Activated naive CD8-positive, alpha-beta T cell treated with anti-CD3 and anti-CD28 coated beads, Interleukin-2, amount 10 ng/mL, durations not matched to agents 7 days and 5 days (primary cell): ENCODE measurements at regions not wholly inside any gene's neighbourhood (a gene's known extent, or its start where the extent isn't known, plus 50 kb on each side); places are given as distances from the start of the nearest gene placed in this dataset.

Source experiments
- ATAC-seq: fragments of 150-1000 bp; cut with Tn5 transposase; one replicate; pipeline ENCODE4 v1.10.0; 2021; ENCODE audit warnings: low read depth, moderate library complexity
- POLR2A ChIA-PET: fragments of 350-600 bp; sonication (Branson Sonifier 250); formaldehyde crosslinking; loops from one replicate; lab custom pipeline; 2021; ENCODE audit warnings: antibody characterized with exemption; lab: Charles Lee
- DNase-seq: peaks from one replicate; pipeline ENCODE4 v3.0.0; 2021
- H3K27ac Mint-ChIP-seq: one replicate; pipeline ENCODE4 v1.8.0; 2022; ENCODE audit warnings: mild to moderate bottlenecking, mixed read lengths
- H3K27me3 Mint-ChIP-seq: one replicate; pipeline ENCODE4 v1.8.0; 2022; ENCODE audit warnings: mild to moderate bottlenecking, moderate library complexity, mixed read lengths
- H3K36me3 Mint-ChIP-seq: one replicate; pipeline ENCODE4 v1.8.0; 2021; ENCODE audit warnings: mild to moderate bottlenecking, mixed read lengths
- H3K4me1 Mint-ChIP-seq: one replicate; pipeline ENCODE4 v1.8.0; 2021; ENCODE audit warnings: mixed read lengths
- H3K4me3 Mint-ChIP-seq: one replicate; pipeline ENCODE4 v1.8.0; 2022; ENCODE audit warnings: mild to moderate bottlenecking, moderate library complexity, mixed read lengths
- H3K9me3 Mint-ChIP-seq: one replicate; pipeline ENCODE4 v1.8.0; 2021; ENCODE audit warnings: mixed read lengths

DNA sequence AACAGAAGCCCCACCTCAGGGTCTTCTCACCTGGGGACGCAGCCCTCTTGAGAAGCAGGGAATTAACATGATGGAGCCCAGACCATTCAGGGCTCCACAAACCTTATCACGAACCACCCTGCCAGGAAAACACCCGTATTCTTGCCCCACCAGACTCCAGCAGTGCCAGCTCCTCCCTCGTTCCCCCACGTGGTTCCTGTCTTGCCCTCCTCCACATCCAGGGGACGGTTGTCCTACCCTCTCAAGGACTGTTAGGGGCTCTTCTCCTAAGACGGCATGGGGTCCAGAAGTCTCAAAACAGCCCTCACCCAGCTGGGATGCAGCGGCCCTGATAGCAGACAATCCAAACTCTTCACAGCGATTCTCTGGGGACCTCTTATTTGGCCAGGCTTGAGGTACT is 372.2 kb upstream of the HS6ST1 start:
- no peak overlapping the region for H3K4me3 Mint-ChIP-seq
- POLR2A ChIA-PET: no interaction called here
- DNase-seq (no peak), ATAC-seq (no peak)
- no peaks in the 10 kb centered on the region for H3K9me3 Mint-ChIP-seq
- H3K36me3 Mint-ChIP-seq: no peaks in the 10 kb centered on the region
- no peak overlapping the region for H3K27ac Mint-ChIP-seq
- peaks cover 9% of the 10 kb centered on the region for H3K27me3 Mint-ChIP-seq
- H3K4me1 Mint-ChIP-seq: peaks cover 17% of the 10 kb centered on the region

DNA sequence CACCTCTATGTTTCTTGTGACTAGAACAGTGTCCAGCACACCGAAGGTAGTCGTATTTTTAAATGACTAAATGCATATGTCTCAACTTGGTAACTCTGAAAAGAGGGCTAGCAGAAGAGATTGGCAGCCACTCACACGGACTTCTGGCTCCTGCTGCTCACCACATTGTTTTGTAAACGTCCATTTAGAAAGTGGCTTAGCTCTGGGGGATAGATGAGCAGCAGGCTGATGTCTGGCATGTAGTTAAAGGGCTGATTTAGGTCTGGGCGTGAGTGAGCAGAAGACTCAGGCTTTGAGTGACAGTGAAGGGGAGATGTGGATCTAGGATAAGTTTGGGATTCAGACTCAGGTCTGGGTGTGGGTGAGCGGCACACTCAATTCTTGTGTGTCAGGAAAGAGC is 372.9 kb upstream of the HS6ST1 start:
- peaks cover 13% of the 10 kb centered on the region for H3K4me1 Mint-ChIP-seq
- no peaks in the 10 kb centered on the region for H3K9me3 Mint-ChIP-seq
- peaks cover 15% of the 10 kb centered on the region for H3K27me3 Mint-ChIP-seq
- POLR2A ChIA-PET: no interaction called here
- ATAC-seq: no peak
- DNase-seq: no peak
- no peak overlapping the region for H3K4me3 Mint-ChIP-seq
- no peak overlapping the region for H3K27ac Mint-ChIP-seq
- no peaks in the 10 kb centered on the region for H3K36me3 Mint-ChIP-seq

DNA sequence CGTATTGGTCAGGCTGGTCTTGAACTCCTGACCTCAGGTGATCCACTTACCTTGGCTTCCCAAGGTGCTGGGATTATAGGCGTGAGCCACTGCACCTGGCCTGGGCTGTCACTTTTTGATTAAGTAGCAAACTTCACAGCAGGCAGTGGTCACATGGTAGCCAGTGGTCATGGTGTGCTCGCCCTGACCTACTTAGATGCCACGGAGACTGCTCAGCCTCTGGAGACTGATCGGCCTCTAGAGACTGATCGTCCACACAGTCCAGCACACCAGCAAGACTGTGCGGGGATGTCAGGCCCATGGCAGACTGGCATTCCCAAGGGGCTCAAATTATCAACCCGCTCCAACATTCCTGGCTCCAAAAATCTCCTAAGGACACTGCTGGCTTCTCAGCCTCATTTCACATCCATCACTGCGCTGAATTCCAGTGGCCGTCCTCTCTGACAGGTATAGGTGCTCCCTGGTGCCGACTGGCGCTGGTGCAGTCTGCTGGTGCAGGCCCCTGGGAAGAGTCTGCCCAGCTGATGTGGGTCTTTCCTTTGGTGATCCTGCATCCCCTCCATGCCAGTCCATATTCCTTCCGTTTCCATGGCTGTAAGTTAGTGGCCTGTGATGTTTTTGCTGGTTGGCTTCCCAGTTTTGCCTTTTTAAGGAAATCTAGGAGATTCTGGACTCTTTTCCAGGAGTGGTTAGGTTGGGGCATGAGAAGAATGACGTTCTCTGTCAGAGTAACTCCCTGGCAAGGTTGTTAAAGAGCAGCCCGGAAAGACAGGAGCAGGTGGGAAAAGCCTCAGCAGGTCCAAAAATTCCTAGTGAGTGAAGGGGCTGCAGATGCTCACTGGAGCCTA is 374.5 kb upstream of the HS6ST1 start:
- Mint-ChIP-seq H3K27me3 (peaks cover 22% of the 10 kb centered on the region), H3K4me3 (no peak overlapping the region), H3K9me3 (no peaks in the 10 kb centered on the region), H3K36me3 (no peaks in the 10 kb centered on the region), H3K27ac (no peak overlapping the region), H3K4me1 (peaks cover 7% of the 10 kb centered on the region)
- no peak for DNase-seq
- ATAC-seq: no peak
- POLR2A ChIA-PET: no interaction called here

DNA sequence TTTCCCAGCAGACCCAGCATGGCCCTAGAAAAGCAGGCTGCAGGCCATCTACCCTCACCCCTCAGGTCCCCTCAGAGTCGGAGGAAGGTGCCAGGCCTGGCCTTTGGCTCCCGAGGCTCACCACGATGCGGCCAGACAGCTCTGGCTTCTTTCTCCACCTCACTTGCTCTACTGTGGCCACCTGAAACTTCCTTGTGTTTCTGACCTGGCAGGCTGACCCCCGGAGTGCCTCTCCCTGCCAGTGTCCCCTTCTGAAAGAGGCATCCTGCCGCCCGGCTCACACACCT is 375.0 kb upstream of the HS6ST1 start:
- DNase-seq (no peak), ATAC-seq (no peak)
- POLR2A ChIA-PET: no interaction called here
- Mint-ChIP-seq H3K9me3 (no peaks in the 10 kb centered on the region), H3K36me3 (no peaks in the 10 kb centered on the region), H3K4me1 (peaks cover 7% of the 10 kb centered on the region), H3K27me3 (peaks cover 27% of the 10 kb centered on the region), H3K27ac (no peak overlapping the region), H3K4me3 (no peak overlapping the region)

DNA sequence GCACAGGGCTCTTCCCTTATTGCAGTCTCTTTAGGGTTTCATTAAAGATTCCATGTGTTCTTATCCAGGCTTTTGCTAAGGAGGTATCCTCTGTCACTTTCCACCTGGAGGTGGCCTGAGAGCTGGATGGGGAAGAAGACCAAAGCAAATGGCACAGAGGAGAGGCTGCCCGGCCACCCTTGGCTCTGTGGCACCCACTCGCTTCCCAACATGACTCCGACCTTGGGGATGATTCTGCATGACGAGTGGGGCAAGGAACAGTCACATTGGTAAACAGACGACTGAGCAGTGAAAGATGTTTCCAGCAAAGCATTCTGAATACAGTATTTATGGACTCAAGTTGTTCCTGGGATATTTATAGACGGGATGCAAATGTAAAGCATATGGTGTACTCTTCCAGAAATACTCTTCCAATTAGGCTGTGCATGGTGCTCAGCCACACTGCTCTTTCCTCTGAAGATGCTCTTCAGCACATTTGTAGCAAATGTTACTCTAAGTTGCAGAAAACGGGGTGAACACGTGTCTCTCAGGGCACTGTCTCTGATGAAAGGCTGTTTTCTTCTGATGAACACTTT is 377.1 kb upstream of the HS6ST1 start:
- H3K9me3 Mint-ChIP-seq: no peaks in the 10 kb centered on the region
- DNase-seq: no peak
- H3K4me1 Mint-ChIP-seq: no peaks in the 10 kb centered on the region
- POLR2A ChIA-PET: no interaction called here
- no peaks in the 10 kb centered on the region for H3K36me3 Mint-ChIP-seq
- H3K27me3 Mint-ChIP-seq: peaks cover 40% of the 10 kb centered on the region
- ATAC-seq: no peak
- H3K4me3 Mint-ChIP-seq: no peak overlapping the region
- no peak overlapping the region for H3K27ac Mint-ChIP-seq

DNA sequence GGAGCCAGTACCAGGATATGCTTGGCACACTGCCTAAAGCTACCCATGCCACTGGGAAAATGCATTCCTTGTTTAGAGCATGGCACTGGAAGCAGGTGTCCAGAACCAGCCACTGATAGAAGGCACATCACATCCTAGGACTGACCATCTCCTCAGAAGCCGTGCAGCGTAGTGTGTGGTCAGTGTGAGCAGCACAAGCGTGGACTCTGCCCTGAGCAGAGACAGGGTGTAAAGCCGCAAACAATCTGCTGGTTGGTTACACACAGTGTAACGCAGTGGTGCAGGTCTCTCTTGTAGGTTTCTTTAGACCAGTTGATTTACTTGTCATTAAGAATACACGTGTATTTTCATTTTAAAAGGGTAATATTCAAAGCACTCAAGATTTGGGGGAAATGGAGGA is 377.8 kb upstream of the HS6ST1 start:
- no peak overlapping the region for H3K4me3 Mint-ChIP-seq
- no peak for DNase-seq
- no peak for ATAC-seq
- no peaks in the 10 kb centered on the region for H3K9me3 Mint-ChIP-seq
- POLR2A ChIA-PET: no interaction called here
- peaks cover 40% of the 10 kb centered on the region for H3K27me3 Mint-ChIP-seq
- no peak overlapping the region for H3K27ac Mint-ChIP-seq
- no peaks in the 10 kb centered on the region for H3K4me1 Mint-ChIP-seq
- no peaks in the 10 kb centered on the region for H3K36me3 Mint-ChIP-seq

DNA sequence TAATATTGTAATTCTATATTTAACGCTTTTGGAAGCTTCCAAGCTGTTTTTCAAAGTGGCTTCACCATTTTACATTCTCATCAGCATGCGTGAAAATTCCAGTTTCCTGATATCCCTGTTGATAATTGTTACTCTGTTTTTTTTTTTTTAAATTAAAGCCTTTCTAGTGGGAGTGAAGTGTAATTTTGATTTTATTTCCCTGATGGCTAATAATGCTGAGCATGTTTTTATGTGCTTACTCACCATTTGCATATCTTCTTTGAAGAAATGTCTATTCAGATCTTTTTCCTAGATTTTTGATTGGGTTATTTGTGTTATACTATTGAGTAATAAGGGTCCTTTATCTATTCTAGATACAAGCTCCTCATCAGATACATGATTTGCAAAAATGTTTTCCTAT is 382.8 kb upstream of the HS6ST1 start:
- H3K4me3 Mint-ChIP-seq: no peak overlapping the region
- H3K36me3 Mint-ChIP-seq: no peaks in the 10 kb centered on the region
- H3K27ac Mint-ChIP-seq: no peak overlapping the region
- ATAC-seq (no peak), DNase-seq (no peak)
- H3K9me3 Mint-ChIP-seq: peaks cover 4% of the 10 kb centered on the region
- H3K27me3 Mint-ChIP-seq: peaks cover 54% of the 10 kb centered on the region
- no peaks in the 10 kb centered on the region for H3K4me1 Mint-ChIP-seq
- POLR2A ChIA-PET: no interaction called here

DNA sequence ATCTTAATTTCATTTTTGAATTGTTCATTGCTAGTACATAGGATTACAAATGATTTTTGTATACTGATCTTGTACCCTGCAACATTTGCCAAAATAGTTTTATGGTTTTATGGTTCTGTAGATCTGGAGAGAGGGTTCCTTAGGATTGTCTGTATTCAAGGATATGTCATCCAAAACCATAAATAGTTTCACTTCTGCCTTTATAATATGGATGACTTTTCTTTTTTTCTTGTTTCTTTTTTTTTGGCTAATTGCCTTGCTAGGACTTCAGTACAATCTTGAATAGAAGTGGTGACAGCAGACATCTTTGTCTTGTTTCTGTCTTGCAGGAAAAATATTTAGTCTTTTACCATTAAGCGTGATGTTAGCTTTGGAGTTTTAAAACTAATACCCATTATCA is 383.9 kb upstream of the HS6ST1 start:
- POLR2A ChIA-PET: no interaction called here
- Mint-ChIP-seq H3K36me3 (no peaks in the 10 kb centered on the region), H3K9me3 (peaks cover 7% of the 10 kb centered on the region), H3K4me3 (no peak overlapping the region), H3K4me1 (no peaks in the 10 kb centered on the region), H3K27ac (no peak overlapping the region), H3K27me3 (peaks cover 52% of the 10 kb centered on the region)
- DNase-seq (no peak), ATAC-seq (no peak)

DNA sequence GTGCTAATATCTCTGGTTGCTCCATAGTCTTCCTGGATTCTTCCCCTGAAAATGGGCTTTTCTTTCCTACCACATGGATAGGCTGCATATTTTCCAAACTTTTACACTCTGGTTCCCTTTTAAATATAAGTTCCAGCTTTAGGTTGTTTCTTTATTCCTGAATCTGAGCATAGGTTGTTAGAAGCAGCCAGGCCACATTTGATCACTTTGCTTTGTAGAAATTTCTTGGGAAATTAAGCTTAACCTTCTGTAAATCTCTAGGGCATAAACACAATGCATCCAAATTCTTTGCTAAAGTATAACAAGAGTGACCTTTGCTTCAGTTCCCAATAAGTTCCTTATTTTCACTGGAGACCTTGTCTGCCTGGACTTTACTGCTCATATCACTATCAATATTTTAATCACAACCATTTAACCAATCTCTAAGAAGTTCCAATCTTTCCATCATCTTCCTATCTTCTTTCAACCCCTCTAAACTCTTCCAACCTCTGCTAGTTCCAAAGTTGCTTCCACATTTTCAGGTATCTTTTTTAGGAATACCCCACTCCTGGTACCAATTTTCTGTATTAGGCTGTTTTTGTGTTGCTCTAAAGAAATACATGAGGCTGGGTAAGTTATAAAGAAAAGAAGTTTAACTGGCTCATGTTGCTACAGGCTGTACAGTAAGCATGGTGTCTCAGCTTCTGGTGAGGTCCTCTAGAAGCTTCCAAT is 389.6 kb upstream of the HS6ST1 start:
- H3K4me3 Mint-ChIP-seq: no peak overlapping the region
- peaks cover 2% of the 10 kb centered on the region for H3K36me3 Mint-ChIP-seq
- peaks cover 18% of the 10 kb centered on the region for H3K9me3 Mint-ChIP-seq
- POLR2A ChIA-PET: no interaction called here
- H3K27me3 Mint-ChIP-seq: peaks cover 32% of the 10 kb centered on the region
- no peak overlapping the region for H3K27ac Mint-ChIP-seq
- H3K4me1 Mint-ChIP-seq: no peaks in the 10 kb centered on the region
- DNase-seq (no peak), ATAC-seq (no peak)

DNA sequence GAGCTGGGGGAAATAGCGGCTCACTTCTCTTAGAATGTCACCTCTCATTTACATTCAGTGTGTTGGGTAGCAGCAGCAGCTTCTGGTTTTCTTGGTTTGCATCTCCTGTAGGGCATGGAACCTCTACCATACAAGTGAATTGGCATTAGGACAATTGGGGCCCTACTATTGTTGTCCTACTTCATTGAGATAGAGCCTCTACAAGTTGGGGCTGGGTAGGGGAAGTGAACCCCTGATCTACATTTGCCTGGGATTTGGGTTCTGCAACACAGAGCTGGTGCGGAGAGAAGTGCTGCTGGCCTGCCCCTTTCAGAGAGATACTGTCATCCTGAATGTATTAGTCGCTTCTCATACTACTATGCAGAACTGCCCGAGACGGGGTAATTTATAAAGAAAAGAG is 391.6 kb upstream of the HS6ST1 start:
- H3K4me1 Mint-ChIP-seq: no peaks in the 10 kb centered on the region
- peaks cover 14% of the 10 kb centered on the region for H3K9me3 Mint-ChIP-seq
- ATAC-seq (no peak), DNase-seq (no peak)
- H3K4me3 Mint-ChIP-seq: no peak overlapping the region
- POLR2A ChIA-PET: no interaction called here
- peaks cover 31% of the 10 kb centered on the region for H3K27me3 Mint-ChIP-seq
- H3K36me3 Mint-ChIP-seq: peaks cover 2% of the 10 kb centered on the region
- H3K27ac Mint-ChIP-seq: no peak overlapping the region

DNA sequence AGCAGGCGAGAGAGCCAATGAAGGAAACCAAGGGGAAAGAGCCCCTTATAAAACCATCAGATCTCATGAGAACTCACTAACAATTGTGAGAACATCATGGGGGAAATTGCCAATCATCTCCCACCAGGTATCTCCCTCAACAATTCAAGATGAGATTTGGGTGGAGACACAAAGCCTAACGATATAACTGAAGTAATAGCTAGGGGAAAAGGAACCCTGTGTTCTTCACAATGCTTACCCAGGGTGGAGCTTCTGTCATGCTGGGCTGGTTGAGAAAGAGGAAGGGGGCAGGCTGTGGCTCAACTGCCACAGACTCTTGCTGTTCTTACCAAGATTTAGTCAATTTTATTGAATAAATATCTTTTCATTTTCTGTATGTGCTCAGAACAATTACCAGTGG is 392.1 kb upstream of the HS6ST1 start:
- H3K4me1 Mint-ChIP-seq: no peaks in the 10 kb centered on the region
- H3K9me3 Mint-ChIP-seq: peaks cover 14% of the 10 kb centered on the region
- no peak overlapping the region for H3K27ac Mint-ChIP-seq
- peaks cover 2% of the 10 kb centered on the region for H3K36me3 Mint-ChIP-seq
- ATAC-seq (no peak), DNase-seq (no peak)
- H3K4me3 Mint-ChIP-seq: no peak overlapping the region
- peaks cover 35% of the 10 kb centered on the region for H3K27me3 Mint-ChIP-seq
- POLR2A ChIA-PET: no interaction called here

DNA sequence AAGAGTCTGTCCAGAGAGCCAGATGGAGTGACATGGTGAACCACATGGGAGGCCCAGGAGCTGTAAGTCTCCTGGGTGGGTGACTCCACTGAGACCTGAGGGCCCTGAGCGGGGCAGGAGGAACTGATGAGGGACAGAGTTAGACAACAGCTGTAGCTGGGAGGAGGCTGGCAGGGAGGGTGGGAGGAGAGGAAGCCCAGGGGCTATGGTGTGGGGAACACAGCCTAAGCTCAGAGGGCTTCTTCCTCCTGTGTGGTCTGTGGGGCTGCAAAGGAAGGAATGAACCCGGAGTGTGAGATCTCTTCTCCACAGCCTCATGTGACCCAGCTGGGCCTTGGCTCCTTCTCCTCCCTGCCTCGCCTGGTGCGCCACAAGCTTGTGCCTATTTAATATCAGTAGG is 395.6 kb upstream of the HS6ST1 start:
- ATAC-seq (no peak), DNase-seq (no peak)
- Mint-ChIP-seq H3K9me3 (peaks cover 2% of the 10 kb centered on the region), H3K36me3 (no peaks in the 10 kb centered on the region), H3K27me3 (peaks cover 46% of the 10 kb centered on the region), H3K4me1 (no peaks in the 10 kb centered on the region), H3K27ac (no peak overlapping the region), H3K4me3 (no peak overlapping the region)
- POLR2A ChIA-PET: no interaction called here

DNA sequence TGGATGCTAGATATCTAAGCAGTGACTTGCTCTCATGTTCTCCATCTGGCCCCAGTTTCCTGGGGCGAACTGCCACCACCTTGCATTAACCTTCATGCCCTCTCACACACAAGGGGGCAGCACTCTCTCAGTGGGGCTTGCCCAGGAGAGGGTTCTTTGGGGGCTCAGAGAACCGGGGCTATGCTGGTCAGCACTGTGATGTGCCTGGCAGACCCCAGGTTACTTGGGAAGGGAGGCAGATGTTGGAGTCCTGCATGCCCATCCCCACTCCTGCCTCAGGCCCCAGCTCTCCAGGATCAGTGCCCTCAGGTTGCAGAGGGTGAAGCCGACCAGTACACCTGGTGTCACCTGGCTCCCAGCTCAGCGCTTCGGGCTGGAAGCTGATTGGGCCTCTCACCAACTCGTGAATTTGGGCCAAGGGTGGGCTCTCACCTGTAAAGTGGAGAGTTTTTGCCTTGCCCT is 396.2 kb upstream of the HS6ST1 start:
- DNase-seq (no peak), ATAC-seq (no peak)
- Mint-ChIP-seq H3K4me1 (no peaks in the 10 kb centered on the region), H3K36me3 (no peaks in the 10 kb centered on the region), H3K9me3 (no peaks in the 10 kb centered on the region), H3K4me3 (no peak overlapping the region), H3K27ac (no peak overlapping the region), H3K27me3 (peaks cover 48% of the 10 kb centered on the region)
- POLR2A ChIA-PET: no interaction called here

DNA sequence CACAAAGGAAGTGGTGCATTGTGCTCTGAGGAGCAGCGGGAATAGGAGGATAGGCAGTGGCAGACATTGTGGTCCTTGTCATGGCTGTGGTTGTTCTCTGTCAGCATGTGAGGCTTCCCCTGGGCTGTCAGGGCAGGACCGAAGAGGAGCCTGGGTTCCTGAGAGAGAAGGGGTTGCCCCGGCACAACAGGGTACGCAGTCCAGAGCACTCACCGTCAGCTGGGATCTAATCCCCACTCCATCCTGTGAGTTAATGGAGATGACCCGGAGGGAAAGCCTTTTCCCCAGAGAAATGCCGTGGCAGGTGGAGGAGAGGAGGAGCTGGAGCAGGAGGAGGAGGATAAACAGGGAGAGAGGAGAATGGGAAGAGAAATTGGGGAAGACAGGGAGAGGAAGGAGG is 396.7 kb upstream of the HS6ST1 start:
- H3K36me3 Mint-ChIP-seq: no peaks in the 10 kb centered on the region
- H3K4me3 Mint-ChIP-seq: no peak overlapping the region
- ATAC-seq: no peak
- H3K27me3 Mint-ChIP-seq: peaks cover 46% of the 10 kb centered on the region
- no peak for DNase-seq
- no peak overlapping the region for H3K27ac Mint-ChIP-seq
- POLR2A ChIA-PET: no interaction called here
- H3K9me3 Mint-ChIP-seq: no peaks in the 10 kb centered on the region
- H3K4me1 Mint-ChIP-seq: no peaks in the 10 kb centered on the region
